KOPT-K1 (cell line): ENCODE measurements at regions not wholly inside any gene's neighbourhood (a gene's known extent, or its start where the extent isn't known, plus 50 kb on each side); places are given as distances from the start of the nearest gene placed in this dataset.

Experiments
- H3K27ac ChIP-seq: fragments of 200-600 bp; sonication (generic); 2 replicates; pipeline ENCODE4 v1.5.1; 2016; ENCODE audit warnings: antibody characterized with exemption, mild to moderate bottlenecking, low read depth, low read length; ENCODE audit not compliant: poor library complexity, severe bottlenecking
- H3K36me3 ChIP-seq: fragments of 200-600 bp; sonication (generic); 2 replicates; pipeline ENCODE4 v1.5.1; 2017; ENCODE audit warnings: antibody characterized with exemption, mild to moderate bottlenecking, low read length, moderate library complexity; ENCODE audit not compliant: insufficient read depth
- H3K9me3 ChIP-seq: fragments of 200-600 bp; sonication (generic); 2 replicates; pipeline ENCODE4 v1.5.1; 2017; ENCODE audit warnings: antibody characterized with exemption, low read length, mild to moderate bottlenecking; ENCODE audit not compliant: insufficient read depth, poor library complexity, severe bottlenecking

DNA sequence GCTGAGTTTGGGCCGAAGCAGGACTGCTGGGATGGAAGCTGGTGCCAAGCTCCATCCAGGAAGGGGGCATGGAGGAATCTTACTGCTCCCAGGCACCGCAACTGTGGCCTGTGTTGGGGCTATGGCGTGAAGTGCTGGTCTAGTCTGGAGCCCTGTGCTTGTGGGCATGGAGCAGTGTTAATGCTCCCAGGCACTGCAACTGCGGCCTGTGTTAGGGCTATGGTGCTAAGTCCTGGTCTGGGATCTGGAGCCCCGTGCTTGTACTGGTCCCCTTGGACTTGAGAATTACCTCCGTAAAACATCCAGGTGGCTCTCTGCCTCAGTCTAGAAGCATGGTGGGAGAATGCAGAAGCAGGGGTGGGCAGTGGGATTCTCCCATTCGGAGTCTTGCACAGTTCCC is 1379.4 kb upstream of the ACVR2A start:
- no peak overlapping the region for H3K27ac ChIP-seq
- no peaks in the 10 kb centered on the region for H3K9me3 ChIP-seq
- H3K36me3 ChIP-seq = no peaks in the 10 kb centered on the region

DNA sequence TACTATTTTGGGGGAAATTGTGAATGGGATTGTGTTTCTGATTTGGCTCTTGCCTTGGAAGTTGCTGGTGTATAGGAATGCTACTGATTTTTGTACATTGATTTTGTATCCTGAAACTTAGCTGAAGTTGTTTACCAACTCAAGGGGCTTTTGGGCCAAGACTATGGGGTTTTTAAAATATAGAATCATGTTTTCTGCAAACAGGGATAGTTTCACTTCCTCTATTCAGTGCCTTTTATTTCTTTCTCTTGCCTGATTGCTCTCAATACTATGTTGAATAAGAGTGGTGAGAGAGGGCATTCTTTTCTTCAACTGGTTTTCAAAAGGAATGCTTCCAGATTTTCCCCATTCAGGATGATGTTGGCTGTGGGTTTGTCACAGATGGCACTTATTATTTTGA is 1383.8 kb upstream of the ACVR2A start:
- H3K9me3 ChIP-seq = no peaks in the 10 kb centered on the region
- H3K36me3 ChIP-seq = no peaks in the 10 kb centered on the region
- no peak overlapping the region for H3K27ac ChIP-seq

DNA sequence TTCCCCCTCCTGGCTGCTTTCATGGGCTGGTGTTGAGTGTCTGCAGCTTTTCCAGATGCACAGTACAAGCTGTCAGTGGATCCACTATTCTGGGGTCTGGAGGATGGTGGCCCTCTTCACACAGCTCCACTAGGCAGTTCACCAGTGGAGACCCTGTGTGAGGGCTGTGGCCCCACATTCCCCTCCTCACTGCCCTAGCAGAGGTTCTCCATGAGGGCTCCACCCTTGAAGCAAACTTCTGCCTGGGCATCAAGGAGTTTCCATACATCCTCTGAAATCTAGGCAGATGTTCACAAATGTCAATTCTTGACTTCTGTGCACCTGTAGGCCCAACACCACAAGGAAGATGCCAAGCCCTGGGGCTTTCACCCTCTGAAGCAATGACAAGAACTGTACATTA is 1386.2 kb upstream of the ACVR2A start:
- Histone ChIP-seq H3K27ac (no peak overlapping the region), H3K9me3 (no peaks in the 10 kb centered on the region), H3K36me3 (no peaks in the 10 kb centered on the region)

DNA sequence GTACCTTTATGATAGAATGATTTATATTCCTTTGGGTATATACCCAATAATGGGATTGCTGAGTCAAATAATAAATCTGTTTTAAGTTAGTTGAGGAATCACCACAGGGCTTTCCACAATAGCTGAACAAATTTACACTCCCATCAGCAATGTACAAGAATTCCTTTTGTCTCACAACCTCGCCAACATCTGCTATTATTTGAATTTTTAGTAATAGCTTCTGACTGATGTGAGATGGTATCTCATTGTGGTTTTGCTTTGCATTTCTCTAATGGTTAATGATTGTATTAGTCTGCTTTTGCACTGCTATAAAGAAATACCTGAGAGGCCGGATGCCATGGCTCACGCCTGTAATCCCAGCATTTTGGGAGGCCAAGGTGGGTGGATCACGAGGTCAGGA is 1387.6 kb upstream of the ACVR2A start:
- Histone ChIP-seq H3K27ac (no peak overlapping the region), H3K9me3 (no peaks in the 10 kb centered on the region), H3K36me3 (no peaks in the 10 kb centered on the region)

DNA sequence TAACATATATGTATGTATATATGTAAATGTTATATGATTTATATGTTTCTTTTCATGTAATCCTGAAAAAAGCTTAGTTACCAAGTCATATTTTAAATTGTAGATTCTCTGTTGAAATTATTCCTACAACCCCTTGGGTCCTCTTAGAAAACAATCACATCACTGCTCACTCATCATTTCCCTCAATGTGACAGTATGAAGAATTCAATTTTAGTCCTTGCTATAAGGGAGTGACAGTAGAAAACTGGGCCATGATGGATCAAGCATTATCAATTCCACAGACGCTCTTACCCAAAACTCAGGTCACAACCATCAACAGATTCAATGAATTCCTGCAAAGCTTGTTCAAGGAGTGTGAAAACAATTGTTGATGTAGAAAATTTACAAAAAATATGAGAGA is 1389.5 kb upstream of the ACVR2A start:
- no peaks in the 10 kb centered on the region for H3K9me3 ChIP-seq
- H3K27ac ChIP-seq = no peak overlapping the region
- no peaks in the 10 kb centered on the region for H3K36me3 ChIP-seq

DNA sequence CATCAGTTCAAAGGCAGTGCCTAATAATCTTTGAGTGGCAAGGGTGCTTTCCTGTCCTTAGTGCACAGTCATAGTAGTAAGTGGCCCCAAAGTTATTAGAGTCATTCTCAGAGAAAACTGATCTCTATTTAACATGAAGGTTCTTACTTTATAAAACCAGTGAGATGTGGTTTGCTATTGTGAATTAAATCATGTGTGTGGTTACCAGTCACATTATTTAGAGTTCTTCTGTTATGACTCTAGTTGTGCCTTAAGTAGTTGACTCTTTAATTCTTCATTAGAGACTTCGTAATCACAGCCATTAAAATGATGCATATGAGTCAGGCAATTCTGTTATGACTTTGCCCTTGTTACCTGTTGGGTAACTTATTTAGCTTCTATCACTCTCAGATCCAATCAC is 1392.9 kb upstream of the ACVR2A start:
- Histone ChIP-seq H3K27ac (no peak overlapping the region), H3K36me3 (no peaks in the 10 kb centered on the region), H3K9me3 (no peaks in the 10 kb centered on the region)

DNA sequence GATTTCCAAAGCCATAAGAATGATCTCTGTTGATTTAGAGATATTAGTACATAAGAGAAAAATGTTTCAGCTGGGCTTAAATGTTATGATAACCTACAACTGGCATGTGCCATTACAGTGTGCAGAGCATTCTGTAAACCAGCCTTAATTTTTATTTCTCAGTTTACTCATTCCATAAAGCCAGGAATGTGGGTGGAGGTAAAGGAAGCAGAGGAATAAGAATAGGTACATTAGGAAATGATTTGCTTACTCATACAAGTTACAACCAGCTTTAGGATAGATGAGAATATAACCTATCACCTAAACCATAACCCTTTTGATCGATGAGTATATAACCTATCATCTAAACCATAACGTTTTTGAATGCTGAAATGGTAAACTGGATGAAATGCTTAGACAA is 1394.7 kb upstream of the ACVR2A start:
- Histone ChIP-seq H3K27ac (no peak overlapping the region), H3K36me3 (no peaks in the 10 kb centered on the region), H3K9me3 (no peaks in the 10 kb centered on the region)

DNA sequence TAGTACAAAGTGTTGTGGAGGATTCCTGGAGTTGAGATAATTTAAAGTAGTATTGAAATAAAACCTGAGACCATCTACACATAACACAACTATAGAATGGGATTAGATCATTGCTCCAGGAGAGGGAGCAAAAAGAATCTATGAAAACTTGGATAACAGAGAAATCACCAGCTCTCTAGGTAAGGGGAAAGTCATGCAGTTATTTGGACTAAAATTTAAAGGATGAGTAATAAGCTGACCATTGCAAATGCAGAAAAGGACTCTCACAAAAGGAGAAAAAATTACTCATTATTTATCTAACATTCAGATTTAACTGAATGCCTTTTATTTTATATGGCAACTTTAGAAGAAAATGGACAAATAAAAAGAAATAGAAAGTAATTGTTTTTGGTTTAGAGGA is 1399.8 kb upstream of the ACVR2A start:
- H3K27ac ChIP-seq = no peak overlapping the region
- no peaks in the 10 kb centered on the region for H3K9me3 ChIP-seq
- no peaks in the 10 kb centered on the region for H3K36me3 ChIP-seq

DNA sequence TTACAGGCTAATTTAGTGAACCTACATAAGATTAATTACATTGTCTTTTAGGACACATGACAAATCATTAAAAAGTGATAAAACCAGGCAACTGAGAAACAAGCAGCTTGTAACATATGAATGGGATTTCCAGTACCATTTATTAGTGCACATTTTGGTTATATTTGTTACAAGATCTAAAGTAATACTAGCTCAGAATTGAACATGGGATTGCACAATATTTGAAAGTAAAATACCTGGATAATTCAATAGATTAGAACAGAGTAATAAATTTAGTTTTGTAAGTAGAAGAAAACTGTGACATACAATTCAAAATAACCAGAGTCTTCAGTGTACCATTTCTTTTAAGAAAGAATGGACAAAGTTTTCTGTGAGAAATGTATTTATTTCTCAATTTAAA is 1400.7 kb upstream of the ACVR2A start:
- Histone ChIP-seq H3K36me3 (no peaks in the 10 kb centered on the region), H3K9me3 (no peaks in the 10 kb centered on the region), H3K27ac (no peak overlapping the region)

DNA sequence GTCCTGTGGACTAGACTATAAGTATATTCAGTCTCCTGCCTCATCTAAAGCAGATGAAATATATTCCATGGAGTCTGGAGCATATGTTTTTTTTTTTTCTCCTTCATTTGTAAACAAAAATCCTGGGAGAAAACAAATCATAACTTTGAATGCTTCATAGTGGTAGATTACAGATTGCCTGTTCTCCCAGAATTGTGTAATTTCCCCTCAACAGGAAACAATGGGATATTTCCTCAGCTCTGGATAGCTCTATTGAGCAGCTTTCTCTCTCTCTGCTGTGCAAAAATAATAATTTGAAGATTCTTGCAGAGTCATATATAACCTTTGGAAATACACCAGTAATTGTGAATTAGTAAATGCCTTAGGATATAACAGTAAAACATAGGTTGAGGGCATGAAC is 1406.6 kb upstream of the ACVR2A start:
- Histone ChIP-seq H3K36me3 (no peaks in the 10 kb centered on the region), H3K9me3 (no peaks in the 10 kb centered on the region), H3K27ac (no peak overlapping the region)

DNA sequence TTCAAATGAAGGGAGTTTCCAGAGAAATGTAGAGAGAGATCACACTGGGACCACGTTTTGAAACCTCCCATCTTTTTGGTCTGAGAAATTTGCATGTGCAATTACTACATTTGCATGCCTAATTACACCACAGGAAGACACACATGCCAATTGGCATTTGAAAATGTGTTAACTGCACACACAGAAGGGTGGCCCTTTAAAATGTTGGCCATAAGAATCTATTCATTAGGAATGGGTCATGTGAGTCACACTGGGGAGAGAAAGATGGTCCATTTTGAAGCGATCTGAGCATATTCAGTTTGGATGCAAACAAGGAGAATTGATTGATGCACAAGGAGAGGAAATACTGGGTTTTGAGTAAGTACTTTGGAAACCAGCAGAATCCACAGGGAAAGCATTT is 1407.1 kb upstream of the ACVR2A start:
- Histone ChIP-seq H3K27ac (no peak overlapping the region), H3K9me3 (no peaks in the 10 kb centered on the region), H3K36me3 (no peaks in the 10 kb centered on the region)

DNA sequence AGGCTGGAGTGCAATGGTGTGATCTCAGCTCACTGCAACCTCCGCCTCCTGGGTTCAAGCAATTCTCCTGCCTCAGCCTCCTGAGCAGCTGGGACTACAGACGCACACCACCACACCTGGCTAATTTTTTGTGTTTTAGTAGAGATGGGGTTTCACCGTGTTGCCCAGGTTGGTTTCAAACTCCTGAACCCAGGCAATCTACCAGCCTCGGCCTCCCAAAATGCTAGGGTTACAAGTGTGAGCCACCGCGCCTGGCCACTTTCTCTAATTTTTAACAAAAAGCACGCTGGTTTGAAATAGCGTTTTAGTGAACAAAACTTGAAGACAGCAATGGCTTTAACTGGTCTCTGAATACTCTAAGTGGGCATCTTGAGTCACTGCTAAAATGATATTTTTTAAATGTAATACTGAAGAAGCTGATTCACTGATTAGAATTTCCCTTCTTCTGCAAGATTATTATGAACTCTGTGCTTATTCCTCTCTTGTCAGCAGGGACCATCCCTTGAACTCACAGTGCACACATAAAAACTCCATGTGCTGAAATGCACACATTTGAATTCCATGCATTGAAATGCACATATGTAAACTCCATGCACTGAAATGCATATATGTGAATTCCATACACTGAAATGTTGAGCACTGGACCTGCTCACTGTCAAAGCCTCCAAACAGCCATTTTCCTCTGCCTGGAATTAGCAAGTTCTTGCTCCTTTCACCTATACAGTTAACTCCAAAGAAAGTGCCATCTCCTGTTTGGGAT is 1411.5 kb upstream of the ACVR2A start:
- Histone ChIP-seq H3K36me3 (no peaks in the 10 kb centered on the region), H3K9me3 (no peaks in the 10 kb centered on the region), H3K27ac (no peak overlapping the region)

DNA sequence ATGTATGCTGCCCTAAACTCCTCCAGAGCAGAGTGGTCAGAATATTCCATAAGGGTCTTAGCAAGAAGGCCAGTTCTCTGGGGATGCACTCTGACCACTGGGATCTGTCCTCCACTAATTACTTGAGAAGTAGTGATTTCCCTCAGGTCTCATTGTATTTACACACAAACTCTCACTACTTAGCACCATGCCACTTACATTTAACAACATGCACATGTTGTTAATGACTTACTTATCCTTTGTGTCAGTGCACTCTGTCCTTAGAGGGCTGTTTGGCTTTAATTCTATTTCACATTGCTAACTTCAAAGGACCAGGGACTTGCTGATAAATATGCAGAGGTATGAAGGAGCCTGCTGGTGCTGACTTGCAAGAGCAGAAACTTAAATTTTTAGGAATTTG is 1415.5 kb upstream of the ACVR2A start:
- H3K27ac ChIP-seq = no peak overlapping the region
- no peaks in the 10 kb centered on the region for H3K9me3 ChIP-seq

DNA sequence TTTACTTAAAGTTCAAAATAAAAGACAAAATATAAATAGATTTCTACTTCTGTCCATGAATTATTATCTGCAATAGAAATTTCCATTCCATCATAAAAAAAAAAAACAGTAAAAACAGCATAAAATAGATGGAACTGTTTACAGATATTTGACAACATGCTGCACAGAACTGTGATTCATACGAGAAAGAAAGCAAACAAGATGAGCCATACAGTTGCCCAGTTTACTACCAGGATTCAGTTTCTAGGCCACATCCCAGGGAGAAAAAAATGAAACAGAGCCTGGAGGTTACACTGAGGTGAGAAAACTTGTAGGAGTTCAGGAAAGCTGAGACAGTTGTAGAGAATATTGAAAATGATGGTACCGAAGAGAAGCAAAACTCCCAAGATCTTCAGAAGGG is 1426.9 kb upstream of the ACVR2A start:
- H3K9me3 ChIP-seq = no peaks in the 10 kb centered on the region
- H3K27ac ChIP-seq = no peak overlapping the region
- H3K36me3 ChIP-seq = no peaks in the 10 kb centered on the region

More for the DNA sequence above, 1415.5 kb upstream of the ACVR2A start:
- H3K36me3 ChIP-seq = no peaks in the 10 kb centered on the region

DNA sequence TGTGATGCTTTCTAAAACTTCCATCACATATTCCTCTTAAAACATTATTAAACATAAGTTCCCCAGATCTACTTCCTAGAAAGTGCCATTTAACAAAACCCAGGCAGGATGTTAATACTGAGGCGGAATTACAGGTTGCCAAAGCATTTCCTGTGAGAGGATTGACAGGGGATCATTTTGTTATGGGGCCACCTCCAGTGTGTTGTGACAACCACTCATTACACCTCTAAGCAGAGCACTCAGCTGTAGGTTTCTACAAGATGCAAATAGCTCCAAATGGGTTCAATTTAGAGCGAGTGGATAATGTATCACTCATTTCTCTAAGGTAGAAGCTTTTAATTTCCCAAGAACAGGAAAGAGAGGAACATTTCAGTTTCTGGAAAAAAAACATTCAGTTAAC is 1429.5 kb upstream of the ACVR2A start:
- Histone ChIP-seq H3K9me3 (no peaks in the 10 kb centered on the region), H3K27ac (no peak overlapping the region), H3K36me3 (no peaks in the 10 kb centered on the region)

DNA sequence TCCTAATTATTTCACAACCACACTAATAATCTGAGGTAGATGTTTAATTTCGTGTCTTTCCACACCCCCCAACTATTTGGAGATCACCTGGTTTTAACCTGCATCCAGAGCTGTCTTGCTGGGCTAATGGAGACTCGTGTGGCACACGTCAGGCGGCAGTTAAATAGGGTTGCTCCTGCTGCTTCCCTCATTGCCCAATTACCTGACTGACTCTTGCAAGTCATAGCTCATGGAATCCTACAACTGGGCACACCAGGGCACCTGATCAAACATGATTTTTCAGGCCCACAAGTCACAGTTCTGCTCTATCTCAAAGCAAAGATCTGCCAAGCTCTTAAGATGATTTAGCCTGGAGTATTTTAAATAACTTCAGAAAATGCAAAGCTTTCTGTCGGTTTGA is 1430.4 kb upstream of the ACVR2A start:
- H3K27ac ChIP-seq = no peak overlapping the region
- no peaks in the 10 kb centered on the region for H3K9me3 ChIP-seq
- no peaks in the 10 kb centered on the region for H3K36me3 ChIP-seq
